PC-9 (cell line): ENCODE measurements at regions not wholly inside any gene's neighbourhood (a gene's known extent, or its start where the extent isn't known, plus 50 kb on each side); places are given as distances from the start of the nearest gene placed in this dataset.

Source experiments
- CTCF ChIP-seq: fragments of 200-600 bp; sonication (generic); conservative IDR thresholded peaks from 2 replicates; pipeline ENCODE4 v1.6.1; 2017; ENCODE audit warnings: mixed run types, antibody characterized with exemption, mild to moderate bottlenecking, moderate library complexity
- EZH2 ChIP-seq: fragments of 200-600 bp; sonication (generic); IDR thresholded peaks from 2 replicates; pipeline ENCODE4 v1.8.0; 2017; ENCODE audit warnings: antibody characterized with exemption, low read depth

- TF ChIP-seq CTCF (no peak), EZH2 (no peak)
These were observed 88.3 kb upstream of the HELT start for GRCh38 chr4:184930026-184930425.
